ENCODE measurements at regions not wholly inside any gene's neighbourhood (a gene's known extent, or its start where the extent isn't known, plus 50 kb on each side); places are given as distances from the start of the nearest gene placed in this dataset.

- Histone ChIP-seq H3K27me3 (ENCODE audit: insufficient read depth, poor library complexity, severe bottlenecking) (no peaks in the 10 kb centered on the region), H3K4me3 (replicated peaks; ENCODE audit: insufficient read depth, low read length) (no peak overlapping the region), H3K27ac (replicated peaks) (no peak overlapping the region)
- no peak for DNase-seq (ENCODE audit: low read depth in 1 of 2, low spot score in 1 of 2)
- TF ChIP-seq GABPA (IDR thresholded peaks at IDR 0.05; ENCODE audit: low read depth) (no peak), REST (IDR thresholded peaks at IDR 0.05; ENCODE audit: insufficient replicate concordance, low read depth) (no peak), SPI1 (IDR thresholded peaks at IDR 0.05; ENCODE audit: borderline replicate concordance, low read depth) (no peak), POLR2AphosphoS5 (IDR thresholded peaks at IDR 0.05; ENCODE audit: low read depth) (no peak), CTCF (IDR thresholded peaks at IDR 0.05; ENCODE audit: insufficient read depth, low read length) (no peak)
Observed at GRCh38 chr6:14695579-14695978, 550.3 kb upstream of the JARID2 start.

DNA sequence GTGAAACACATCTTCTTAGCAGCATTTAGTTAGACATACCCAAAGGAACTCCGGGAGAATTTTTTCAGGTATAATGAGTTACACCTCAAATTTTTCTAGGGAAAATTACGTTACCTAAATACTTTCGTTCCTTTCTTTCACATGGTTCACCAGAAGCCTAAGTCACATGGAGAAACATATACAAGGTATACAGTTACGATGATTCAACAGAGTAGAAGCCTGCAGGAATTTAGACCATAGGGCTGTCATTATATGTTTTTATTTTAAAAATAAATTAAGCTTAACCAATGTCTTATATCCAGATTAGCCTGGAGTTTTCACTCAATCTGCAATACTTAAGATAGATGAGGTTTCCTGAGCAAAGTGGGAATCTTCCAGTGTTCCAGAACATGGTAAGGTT is 549.5 kb upstream of the JARID2 start:
- Histone ChIP-seq H3K27ac (replicated peaks) (no peak overlapping the region), H3K4me3 (replicated peaks; ENCODE audit: insufficient read depth, low read length) (no peak overlapping the region), H3K27me3 (ENCODE audit: insufficient read depth, poor library complexity, severe bottlenecking) (no peaks in the 10 kb centered on the region)
- TF ChIP-seq SPI1 (IDR thresholded peaks at IDR 0.05; ENCODE audit: borderline replicate concordance, low read depth) (no peak), REST (IDR thresholded peaks at IDR 0.05; ENCODE audit: insufficient replicate concordance, low read depth) (no peak), POLR2AphosphoS5 (IDR thresholded peaks at IDR 0.05; ENCODE audit: low read depth) (no peak), CTCF (IDR thresholded peaks at IDR 0.05; ENCODE audit: insufficient read depth, low read length) (no peak), GABPA (IDR thresholded peaks at IDR 0.05; ENCODE audit: low read depth) (no peak)
- DNase-seq (ENCODE audit: low read depth in 1 of 2, low spot score in 1 of 2), result no peak

- Histone ChIP-seq H3K27me3 (ENCODE audit: insufficient read depth, poor library complexity, severe bottlenecking) (no peaks in the 10 kb centered on the region), H3K27ac (replicated peaks) (no peak overlapping the region), H3K4me3 (replicated peaks; ENCODE audit: insufficient read depth, low read length) (no peak overlapping the region)
- TF ChIP-seq GABPA (IDR thresholded peaks at IDR 0.05; ENCODE audit: low read depth), result no peak
- TF ChIP-seq SPI1 (IDR thresholded peaks at IDR 0.05; ENCODE audit: borderline replicate concordance, low read depth), result no peak
- no peak for TF ChIP-seq CTCF (IDR thresholded peaks at IDR 0.05; ENCODE audit: insufficient read depth, low read length)
- TF ChIP-seq REST (IDR thresholded peaks at IDR 0.05; ENCODE audit: insufficient replicate concordance, low read depth), result no peak
- no peak for TF ChIP-seq POLR2AphosphoS5 (IDR thresholded peaks at IDR 0.05; ENCODE audit: low read depth)
- no peak for DNase-seq (ENCODE audit: low read depth in 1 of 2, low spot score in 1 of 2)
Observed at GRCh38 chr6:14697427-14697826, 548.4 kb upstream of the JARID2 start.

Data from HL-60 (cell line).